22Rv1 (cell line): ENCODE measurements at regions not wholly inside any gene's neighbourhood (a gene's known extent, or its start where the extent isn't known, plus 50 kb on each side); places are given as distances from the start of the nearest gene placed in this dataset.
"Not testable (repeated sequence)": the region's sequence is repeated elsewhere in the genome, so short reads cannot be mapped to it uniquely, and the experiment has no call there.

Experiments
- H3K27ac ChIP-seq: fragments of 450-650 bp; 2 replicates; pipeline ENCODE4 v1.5.1; 2017
- CTCF ChIP-seq: fragments of 450-650 bp; IDR thresholded peaks from 2 replicates; pipeline ENCODE4 v1.5.1; 2017; ENCODE audit warnings: mild to moderate bottlenecking
- ZFX ChIP-seq: fragments of 450-650 bp; IDR thresholded peaks from 2 replicates; pipeline ENCODE4 v1.6.1; 2017; ENCODE audit warnings: antibody characterized with exemption, borderline replicate concordance

- no peak overlapping the region for H3K27ac ChIP-seq
- no peak for TF ChIP-seq CTCF
- no peak for TF ChIP-seq ZFX
Observed at GRCh38 chr6:12618296-12618695, 98.3 kb upstream of the PHACTR1 start.

DNA sequence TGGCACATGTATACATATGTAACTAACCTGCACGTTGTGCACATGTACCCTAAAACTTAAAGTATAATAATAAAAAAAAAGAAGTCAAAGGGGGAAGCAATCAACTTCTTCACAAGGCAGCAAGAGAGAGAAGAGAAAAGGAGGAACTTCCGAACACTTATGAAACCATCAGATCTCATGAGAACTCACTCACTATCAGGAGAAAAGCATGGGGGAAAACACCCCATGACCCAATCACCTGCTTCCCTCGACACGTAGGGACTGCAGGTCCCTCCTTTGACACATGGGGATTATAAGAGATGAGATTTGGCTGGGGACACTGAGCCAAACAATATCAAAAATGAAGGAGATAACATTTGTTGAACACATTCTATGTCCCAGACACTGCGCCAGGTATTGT, 94.8 kb upstream of the PHACTR1 start:
- H3K27ac ChIP-seq, result no peak overlapping the region
- no peak for TF ChIP-seq ZFX
- TF ChIP-seq CTCF, result no peak

DNA sequence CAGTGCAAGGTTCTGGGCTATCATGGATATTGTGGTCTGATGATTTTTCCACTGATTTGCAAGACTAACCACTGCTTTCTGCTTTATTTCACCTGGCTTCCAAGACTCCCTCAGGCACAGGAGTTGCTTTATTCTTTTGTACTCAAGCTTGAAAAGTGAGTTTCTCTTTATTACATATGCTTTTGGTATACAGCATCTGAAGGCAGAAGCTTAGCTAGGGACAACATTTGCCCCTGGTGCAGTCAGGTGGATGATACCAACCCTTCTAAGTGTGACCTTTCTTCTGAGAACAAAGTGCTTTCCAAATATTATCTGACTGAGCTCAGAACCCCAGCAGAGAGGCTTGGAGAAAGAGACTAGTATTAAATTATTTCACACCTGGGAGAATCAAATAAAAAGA, 94.0 kb upstream of the PHACTR1 start:
- TF ChIP-seq ZFX (no peak), CTCF (no peak)
- no peak overlapping the region for H3K27ac ChIP-seq

GRCh38 chr6:12624142-12624837, 92.3 kb upstream of the PHACTR1 start:
- H3K27ac ChIP-seq, result no peak overlapping the region
- TF ChIP-seq CTCF (no peak), ZFX (no peak)

- no peak overlapping the region for H3K27ac ChIP-seq
- TF ChIP-seq CTCF (no peak), ZFX (no peak)
Observed at GRCh38 chr6:12627053-12627452, 89.5 kb upstream of the PHACTR1 start.

DNA sequence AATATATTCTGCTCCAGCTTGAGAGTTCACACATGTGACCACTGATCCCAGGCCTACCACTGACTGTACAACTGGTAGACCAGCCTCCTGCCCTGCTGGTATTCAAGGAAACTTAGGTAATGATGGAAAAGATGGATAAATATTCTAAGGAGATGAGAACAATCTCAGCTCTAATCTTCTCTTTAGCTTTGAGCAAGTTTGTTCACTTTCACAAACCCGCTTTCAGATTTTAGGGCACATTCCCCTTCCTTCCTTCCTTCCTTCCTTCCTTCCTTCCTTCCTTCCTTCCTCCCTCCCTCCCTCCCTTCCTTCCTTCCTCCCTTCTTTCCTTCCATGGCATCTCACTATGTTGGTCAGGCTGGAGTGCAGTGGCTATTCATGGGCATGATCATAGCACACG, 88.2 kb upstream of the PHACTR1 start:
- TF ChIP-seq ZFX (no peak), CTCF (no peak)
- H3K27ac ChIP-seq, result no peak overlapping the region

DNA sequence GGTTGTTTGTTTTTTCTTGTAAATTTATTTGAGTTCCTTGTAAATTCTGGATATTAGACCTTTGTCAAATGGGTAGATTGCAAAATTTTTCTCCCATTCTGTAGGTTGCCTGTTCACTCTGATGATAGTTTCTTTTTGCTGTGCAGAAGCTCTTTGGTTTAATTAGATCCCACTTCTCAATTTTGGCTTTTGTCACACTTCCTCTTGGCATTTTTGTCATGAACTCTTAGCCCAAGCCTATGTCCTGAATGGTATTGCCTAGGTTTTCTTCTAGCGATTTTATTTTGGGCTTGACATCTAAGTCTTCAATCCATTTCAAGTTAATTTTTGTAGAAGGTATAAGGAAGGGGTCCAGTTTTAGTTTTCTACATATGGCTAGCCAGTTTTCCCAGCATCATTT, 82.8 kb upstream of the PHACTR1 start:
- not testable (repeated sequence) for H3K27ac ChIP-seq

- no peak for TF ChIP-seq ZFX
- no peak overlapping the region for H3K27ac ChIP-seq
Observed at GRCh38 chr6:12635375-12635774, 81.2 kb upstream of the PHACTR1 start.
